ENCODE measurements at regions not wholly inside any gene's neighbourhood (a gene's known extent, or its start where the extent isn't known, plus 50 kb on each side); places are given as distances from the start of the nearest gene placed in this dataset.

GRCh38 chr3:40800343-40800742, 275.6 kb downstream of the ZNF621 start:
- DNase-seq (ENCODE audit: low spot score in 2 of 2, unreplicated experiment in 2 of 2) = no peak
- peaks cover 7% of the 10 kb centered on the region for H3K4me1 Mint-ChIP-seq
- no peaks in the 10 kb centered on the region for H3K36me3 Mint-ChIP-seq
- no peak for TF ChIP-seq CTCF (IDR thresholded peaks at IDR 0.05; ENCODE audit: unreplicated experiment)
- H3K27me3 Mint-ChIP-seq (ENCODE audit: low read depth) = no peaks in the 10 kb centered on the region
- H3K9me3 Mint-ChIP-seq = peaks cover 9% of the 10 kb centered on the region
- no peak overlapping the region for H3K27ac Mint-ChIP-seq
- no peak overlapping the region for H3K4me3 Mint-ChIP-seq

- Mint-ChIP-seq H3K27me3 (ENCODE audit: low read depth) (no peaks in the 10 kb centered on the region), H3K4me1 (peaks cover 7% of the 10 kb centered on the region), H3K36me3 (no peaks in the 10 kb centered on the region), H3K9me3 (peaks cover 9% of the 10 kb centered on the region), H3K4me3 (no peak overlapping the region), H3K27ac (no peak overlapping the region)
- DNase-seq (ENCODE audit: low spot score in 2 of 2, unreplicated experiment in 2 of 2) = no peak
- no peak for TF ChIP-seq CTCF (IDR thresholded peaks at IDR 0.05; ENCODE audit: unreplicated experiment)
These were observed 276.6 kb downstream of the ZNF621 start for GRCh38 chr3:40801284-40801741.

- no peak overlapping the region for H3K4me3 Mint-ChIP-seq
- peaks cover 7% of the 10 kb centered on the region for H3K4me1 Mint-ChIP-seq
- no peak overlapping the region for H3K27ac Mint-ChIP-seq
- H3K36me3 Mint-ChIP-seq = no peaks in the 10 kb centered on the region
- H3K9me3 Mint-ChIP-seq = peaks cover 11% of the 10 kb centered on the region
- DNase-seq (ENCODE audit: low spot score in 2 of 2, unreplicated experiment in 2 of 2) = no peak
- no peak for TF ChIP-seq CTCF (IDR thresholded peaks at IDR 0.05; ENCODE audit: unreplicated experiment)
- H3K27me3 Mint-ChIP-seq (ENCODE audit: low read depth) = no peaks in the 10 kb centered on the region
These were observed 278.6 kb downstream of the ZNF621 start for GRCh38 chr3:40803311-40803710.

GRCh38 chr3:40805456-40805855, 280.7 kb downstream of the ZNF621 start:
- TF ChIP-seq CTCF (IDR thresholded peaks at IDR 0.05; ENCODE audit: unreplicated experiment) = no peak
- peaks cover 28% of the 10 kb centered on the region for H3K9me3 Mint-ChIP-seq
- peaks cover 7% of the 10 kb centered on the region for H3K4me1 Mint-ChIP-seq
- no peaks in the 10 kb centered on the region for H3K27me3 Mint-ChIP-seq (ENCODE audit: low read depth)
- H3K27ac Mint-ChIP-seq = no peak overlapping the region
- H3K36me3 Mint-ChIP-seq = peaks cover 2% of the 10 kb centered on the region
- no peak for DNase-seq (ENCODE audit: low spot score in 2 of 2, unreplicated experiment in 2 of 2)
- H3K4me3 Mint-ChIP-seq = no peak overlapping the region

GRCh38 chr3:40810813-40811212, 286.1 kb downstream of the ZNF621 start:
- Mint-ChIP-seq H3K27ac (no peak overlapping the region), H3K9me3 (peaks cover 45% of the 10 kb centered on the region), H3K4me3 (no peak overlapping the region), H3K27me3 (ENCODE audit: low read depth) (no peaks in the 10 kb centered on the region), H3K36me3 (peaks cover 8% of the 10 kb centered on the region), H3K4me1 (no peaks in the 10 kb centered on the region)
- TF ChIP-seq CTCF (IDR thresholded peaks at IDR 0.05; ENCODE audit: unreplicated experiment) = no peak
- no peak for DNase-seq (ENCODE audit: low spot score in 2 of 2, unreplicated experiment in 2 of 2)

GRCh38 chr3:40817017-40817416, 292.3 kb downstream of the ZNF621 start:
- Mint-ChIP-seq H3K9me3 (peaks cover 15% of the 10 kb centered on the region), H3K36me3 (peaks cover 2% of the 10 kb centered on the region), H3K4me3 (no peak overlapping the region), H3K27me3 (ENCODE audit: low read depth) (no peaks in the 10 kb centered on the region), H3K4me1 (no peaks in the 10 kb centered on the region), H3K27ac (no peak overlapping the region)
- no peak for DNase-seq (ENCODE audit: low spot score in 2 of 2, unreplicated experiment in 2 of 2)
- TF ChIP-seq CTCF (IDR thresholded peaks at IDR 0.05; ENCODE audit: unreplicated experiment) = no peak
